WI38 (cell line): ENCODE measurements at regions not wholly inside any gene's neighbourhood (a gene's known extent, or its start where the extent isn't known, plus 50 kb on each side); places are given as distances from the start of the nearest gene placed in this dataset.

Source experiments
- H3K4me3 ChIP-seq: 2 replicates; pipeline ENCODE4 v1.5.1; 2011; ENCODE audit warnings: low read depth, mild to moderate bottlenecking, control low read depth, low read length
- TF ChIP-seq, protein P1 (sequence below): IDR thresholded peaks from 2 replicates; pipeline ENCODE4 v1.5.1; 2012; ENCODE audit warnings: low read depth, mild to moderate bottlenecking, control low read depth, low read length

DNA sequence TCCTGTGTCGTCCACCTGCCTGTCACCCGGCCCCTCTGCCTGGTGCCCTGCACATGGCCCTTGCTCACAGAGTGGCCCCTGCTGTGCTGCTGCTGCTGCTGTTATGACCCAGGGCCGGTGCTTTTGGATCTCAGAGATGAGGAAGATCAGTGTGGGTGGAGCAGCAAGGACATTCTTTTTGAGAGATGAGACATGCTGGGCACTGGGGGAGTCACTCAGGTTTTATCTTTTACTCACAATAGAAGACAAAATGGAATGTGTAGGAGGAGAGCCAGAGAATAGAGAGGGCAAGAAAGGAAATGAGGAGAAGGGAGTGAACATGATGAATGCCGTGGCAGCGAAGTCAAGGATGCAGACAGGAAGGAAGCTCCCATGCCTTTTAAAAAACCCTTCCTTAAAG lies 611.5 kb upstream of the DPP6 start:
- TF ChIP-seq, protein P1, sequence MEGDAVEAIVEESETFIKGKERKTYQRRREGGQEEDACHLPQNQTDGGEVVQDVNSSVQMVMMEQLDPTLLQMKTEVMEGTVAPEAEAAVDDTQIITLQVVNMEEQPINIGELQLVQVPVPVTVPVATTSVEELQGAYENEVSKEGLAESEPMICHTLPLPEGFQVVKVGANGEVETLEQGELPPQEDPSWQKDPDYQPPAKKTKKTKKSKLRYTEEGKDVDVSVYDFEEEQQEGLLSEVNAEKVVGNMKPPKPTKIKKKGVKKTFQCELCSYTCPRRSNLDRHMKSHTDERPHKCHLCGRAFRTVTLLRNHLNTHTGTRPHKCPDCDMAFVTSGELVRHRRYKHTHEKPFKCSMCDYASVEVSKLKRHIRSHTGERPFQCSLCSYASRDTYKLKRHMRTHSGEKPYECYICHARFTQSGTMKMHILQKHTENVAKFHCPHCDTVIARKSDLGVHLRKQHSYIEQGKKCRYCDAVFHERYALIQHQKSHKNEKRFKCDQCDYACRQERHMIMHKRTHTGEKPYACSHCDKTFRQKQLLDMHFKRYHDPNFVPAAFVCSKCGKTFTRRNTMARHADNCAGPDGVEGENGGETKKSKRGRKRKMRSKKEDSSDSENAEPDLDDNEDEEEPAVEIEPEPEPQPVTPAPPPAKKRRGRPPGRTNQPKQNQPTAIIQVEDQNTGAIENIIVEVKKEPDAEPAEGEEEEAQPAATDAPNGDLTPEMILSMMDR, result no peak
- H3K4me3 ChIP-seq, result no peak overlapping the region

- TF ChIP-seq, protein P1, result no peak
- no peak overlapping the region for H3K4me3 ChIP-seq
Observed at GRCh38 chr7:153443032-153443701, 609.0 kb upstream of the DPP6 start.

DNA sequence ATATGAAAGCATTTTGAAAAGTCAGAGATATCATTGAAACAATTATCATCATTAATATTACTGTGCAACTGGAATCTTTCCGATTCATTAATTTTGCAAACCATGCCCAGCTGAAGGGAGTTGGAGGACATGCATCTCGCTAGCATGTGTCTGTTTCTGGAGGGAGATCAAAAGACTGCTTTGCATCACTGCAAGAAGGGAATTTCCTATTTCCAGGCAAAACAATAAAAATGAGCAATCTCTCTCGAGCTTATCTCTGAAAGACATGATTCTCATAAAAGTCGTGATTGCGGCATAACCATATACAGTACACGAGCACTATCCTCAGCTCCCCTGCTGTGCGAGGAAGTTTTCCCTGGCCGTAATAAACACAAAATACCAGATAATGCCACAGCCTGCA lies 607.6 kb upstream of the DPP6 start:
- TF ChIP-seq, protein P1, result no peak
- H3K4me3 ChIP-seq, result no peak overlapping the region

- TF ChIP-seq, protein P1, result no peak
- no peak overlapping the region for H3K4me3 ChIP-seq
Observed at GRCh38 chr7:153445641-153446040, 606.6 kb upstream of the DPP6 start.

DNA sequence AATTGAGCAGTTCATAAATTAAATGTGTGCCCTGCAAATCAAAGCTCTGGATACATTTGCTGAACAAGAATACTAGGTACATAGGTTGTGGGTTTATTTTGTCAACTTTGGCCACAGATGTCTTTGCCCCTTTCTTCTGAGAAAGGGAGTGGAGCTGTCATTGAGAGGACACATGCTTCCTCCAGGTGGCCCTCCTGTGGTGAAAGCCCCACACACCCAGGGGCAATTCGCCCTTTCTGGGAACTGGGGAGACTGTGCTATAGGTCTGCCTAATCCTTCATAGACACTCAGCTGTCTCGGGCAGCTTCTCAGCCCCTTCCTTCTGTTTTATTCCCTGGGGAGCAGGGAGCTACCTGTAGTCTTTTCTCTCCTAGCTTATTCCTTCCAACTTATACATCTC lies 605.7 kb upstream of the DPP6 start:
- TF ChIP-seq, protein P1, result no peak

DNA sequence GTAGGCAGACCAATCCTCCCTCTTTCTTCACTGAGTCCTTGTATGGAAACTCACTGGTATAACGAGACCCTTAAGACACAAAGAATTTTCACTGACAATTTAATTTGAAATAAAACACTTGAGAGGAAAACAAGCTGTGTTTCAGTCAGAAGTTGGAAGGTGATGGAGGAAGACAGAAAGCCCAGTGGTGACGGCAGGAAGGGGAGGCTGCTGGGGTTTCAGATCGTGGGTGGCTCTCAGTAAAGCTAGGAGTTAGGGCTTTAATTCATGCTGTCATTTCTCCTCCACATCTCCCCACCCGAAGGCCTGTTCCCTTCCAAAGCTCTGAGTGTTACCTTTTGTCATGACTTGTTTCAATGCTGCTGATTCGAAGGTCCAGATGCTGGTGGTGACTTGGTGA lies 605.2 kb upstream of the DPP6 start:
- H3K4me3 ChIP-seq, result no peak overlapping the region
- TF ChIP-seq, protein P1, result no peak

More for the DNA sequence above, 605.7 kb upstream of the DPP6 start:
- H3K4me3 ChIP-seq, result no peak overlapping the region

DNA sequence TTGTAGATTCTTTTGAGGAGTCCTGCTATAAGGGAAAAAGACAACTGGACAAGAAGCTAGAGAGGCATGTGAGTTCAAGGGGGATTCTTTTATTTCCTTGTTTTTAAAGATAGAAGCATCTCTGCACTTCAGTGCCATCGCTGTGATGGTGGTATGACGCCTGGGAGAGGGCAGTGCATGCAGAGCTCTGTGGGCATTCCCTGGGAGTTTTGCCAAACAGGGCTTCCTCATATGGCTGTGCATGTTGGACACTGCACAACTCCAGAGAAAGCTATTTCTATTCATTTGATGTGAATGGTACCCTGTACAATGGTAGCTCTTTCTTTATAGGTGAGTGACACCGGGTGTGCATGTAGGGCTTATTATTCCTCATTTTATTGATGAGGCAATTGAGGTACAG lies 599.5 kb upstream of the DPP6 start:
- TF ChIP-seq, protein P1, result no peak

More for the DNA sequence above, 599.5 kb upstream of the DPP6 start:
- H3K4me3 ChIP-seq, result no peak overlapping the region
